ENCODE measurements at regions not wholly inside any gene's neighbourhood (a gene's known extent, or its start where the extent isn't known, plus 50 kb on each side); places are given as distances from the start of the nearest gene placed in this dataset.

GRCh38 chr10:64134676-64135075 lies 613.5 kb downstream of the REEP3 start:
- TF ChIP-seq, protein P1, sequence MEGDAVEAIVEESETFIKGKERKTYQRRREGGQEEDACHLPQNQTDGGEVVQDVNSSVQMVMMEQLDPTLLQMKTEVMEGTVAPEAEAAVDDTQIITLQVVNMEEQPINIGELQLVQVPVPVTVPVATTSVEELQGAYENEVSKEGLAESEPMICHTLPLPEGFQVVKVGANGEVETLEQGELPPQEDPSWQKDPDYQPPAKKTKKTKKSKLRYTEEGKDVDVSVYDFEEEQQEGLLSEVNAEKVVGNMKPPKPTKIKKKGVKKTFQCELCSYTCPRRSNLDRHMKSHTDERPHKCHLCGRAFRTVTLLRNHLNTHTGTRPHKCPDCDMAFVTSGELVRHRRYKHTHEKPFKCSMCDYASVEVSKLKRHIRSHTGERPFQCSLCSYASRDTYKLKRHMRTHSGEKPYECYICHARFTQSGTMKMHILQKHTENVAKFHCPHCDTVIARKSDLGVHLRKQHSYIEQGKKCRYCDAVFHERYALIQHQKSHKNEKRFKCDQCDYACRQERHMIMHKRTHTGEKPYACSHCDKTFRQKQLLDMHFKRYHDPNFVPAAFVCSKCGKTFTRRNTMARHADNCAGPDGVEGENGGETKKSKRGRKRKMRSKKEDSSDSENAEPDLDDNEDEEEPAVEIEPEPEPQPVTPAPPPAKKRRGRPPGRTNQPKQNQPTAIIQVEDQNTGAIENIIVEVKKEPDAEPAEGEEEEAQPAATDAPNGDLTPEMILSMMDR (IDR thresholded peaks at IDR 0.05): no peak
- TF ChIP-seq EP300 (IDR thresholded peaks at IDR 0.05) (no peak), POLR2A (IDR thresholded peaks at IDR 0.05) (no peak)
